Spleen (tissue), 7 donors: ENCODE measurements at regions not wholly inside any gene's neighbourhood (a gene's known extent, or its start where the extent isn't known, plus 50 kb on each side); places are given as distances from the start of the nearest gene placed in this dataset.

Experiments used
- CTCF ChIP-seq, 11 experiments: fragments of 200-600 bp in 7 of 11; fragments of 450-650 bp in 4 of 11; sonication (generic) in 4 of 11; IDR thresholded peaks in 8 of 11; conservative IDR thresholded peaks in 3 of 11; 1 replicate in 7 of 11; 2 replicates in 4 of 11; pipeline versions ENCODE4 v1.4.0 to v1.8.0; 2016 to 2021; ENCODE audit warnings: antibody characterized with exemption in 11 of 11, inconsistent platforms in 4 of 11, mild to moderate bottlenecking in 1 of 11
- POLR2A ChIP-seq, 3 donors: fragments of 450-650 bp; IDR thresholded peaks; one replicate each; pipeline ENCODE4 v1.5.1; 2017; ENCODE audit warnings: antibody characterized with exemption in 3 of 3, mild to moderate bottlenecking in 1 of 3
- POLR2AphosphoS5 ChIP-seq, 3 donors: sonication (generic); formaldehyde crosslinking; IDR thresholded peaks; one replicate each; pipeline ENCODE4 v1.5.1; 2017; ENCODE audit warnings: antibody characterized with exemption in 3 of 3
- donor health status: DM: no; HTN: no; CAD: no; lungs with moderate emphysema.
- donor health status: DM: no; HTN: no; CAD: no.
- donor health status: DM: no; HTN: no; CAD: no.

GRCh38 chr14:85418721-85419120 is 111.2 kb upstream of the FLRT2 start:
- no peak for TF ChIP-seq POLR2AphosphoS5 (IDR thresholded peaks at IDR 0.05)
- no peak for TF ChIP-seq POLR2A (IDR thresholded peaks at IDR 0.05)
- no peak for TF ChIP-seq CTCF (IDR thresholded peaks at IDR 0.05 in 8 of 11, conservative IDR thresholded peaks at IDR 0.05 in 3 of 11)
